ENCODE measurements at regions not wholly inside any gene's neighbourhood (a gene's known extent, or its start where the extent isn't known, plus 50 kb on each side); places are given as distances from the start of the nearest gene placed in this dataset.

DNA sequence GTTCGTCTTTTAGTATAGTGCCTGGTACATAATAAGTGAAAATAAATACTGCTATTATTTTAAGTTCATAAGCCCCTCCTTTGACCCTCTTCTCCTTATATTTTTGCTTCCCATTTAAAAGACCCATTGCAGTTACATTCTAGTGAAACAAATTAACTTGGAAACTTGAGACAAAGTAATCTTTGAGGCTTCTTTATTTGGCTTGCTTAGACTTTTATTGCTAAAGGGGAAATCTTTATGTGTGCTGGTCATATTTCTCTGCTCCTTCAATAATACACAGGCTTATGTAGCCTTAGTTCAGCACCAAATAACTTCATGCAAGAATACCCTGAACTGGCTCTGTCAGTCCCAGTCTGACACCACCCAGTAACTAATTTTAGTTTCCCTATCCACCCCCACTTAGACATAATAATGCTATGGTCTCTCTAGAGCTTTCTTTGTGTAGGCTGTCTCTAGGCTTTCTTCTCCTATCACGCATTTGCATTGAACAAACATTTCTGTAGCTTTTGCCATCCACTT is 257.8 kb downstream of the OMA1 start:
- intact Hi-C loops (cut with micrococcal nuclease; ENCODE audit: unreplicated experiment), result no loop called here
- DNase-seq (ENCODE audit: low read depth, low spot score), result no peak

DNA sequence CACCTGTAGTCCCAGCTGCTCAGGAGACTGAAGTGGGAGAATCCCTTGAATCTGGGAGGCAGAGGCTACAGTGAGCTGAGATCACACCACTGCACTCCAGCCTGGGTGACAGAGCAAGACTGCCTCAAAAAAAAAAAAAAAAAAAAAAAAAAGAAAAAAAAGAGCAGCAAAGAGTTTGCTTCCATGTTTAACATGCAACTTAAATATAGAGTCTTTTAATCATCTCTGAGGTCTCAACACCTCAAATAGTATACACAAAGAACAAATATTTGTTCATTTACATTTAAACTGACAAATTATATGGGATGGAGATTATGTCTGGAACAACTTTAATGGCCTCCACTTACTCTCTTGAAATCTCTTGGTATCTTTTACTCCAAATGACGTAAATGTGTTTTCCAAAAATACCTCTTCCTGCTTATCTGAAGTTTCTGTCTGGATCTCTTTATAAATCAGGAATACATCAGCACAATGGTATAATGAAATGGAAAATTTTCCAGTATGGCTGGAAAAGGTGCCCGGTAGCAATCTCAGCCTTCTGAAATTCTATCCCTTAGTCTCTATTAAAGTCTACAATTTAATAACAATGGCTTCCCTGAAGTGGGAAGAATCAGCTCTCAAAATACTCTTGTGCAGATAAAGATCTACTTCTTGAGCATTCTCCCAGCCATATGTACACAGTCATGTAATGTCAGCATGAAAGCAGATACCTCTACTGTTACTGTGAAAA is 258.5 kb downstream of the OMA1 start:
- no TSS peak for BruUV-seq (replicated peaks)
- Histone ChIP-seq H2AFZ (ENCODE audit: control insufficient read depth, low read depth, low read length) (no peak overlapping the region), H3K4me1 (ENCODE audit: control insufficient read depth, insufficient read depth, low read length) (no peaks in the 10 kb centered on the region), H3K27me3 (replicated peaks in 1 of 2; ENCODE audit: control insufficient read depth in 2 of 2, insufficient read depth in 2 of 2, low read length in 1 of 2) (no peaks in the 10 kb centered on the region), H3K4me3 (no peak overlapping the region), H3K27ac (ENCODE audit: control insufficient read depth, insufficient read depth) (no peak overlapping the region), H3K36me3 (ENCODE audit: control insufficient read depth in 2 of 2, insufficient read depth in 2 of 2, low read length in 1 of 2) (no peaks in the 10 kb centered on the region), H3K4me2 (ENCODE audit: control insufficient read depth, insufficient read depth) (no peak overlapping the region), H3K9ac (ENCODE audit: control insufficient read depth, insufficient read depth, low read length) (no peak overlapping the region), H3K79me2 (ENCODE audit: control insufficient read depth, insufficient read depth, low read length) (no peaks in the 10 kb centered on the region), H4K20me1 (ENCODE audit: control insufficient read depth, insufficient read depth) (no peaks in the 10 kb centered on the region), H3K9me3 (replicated peaks; ENCODE audit: control insufficient read depth, insufficient read depth, low read length) (no peaks in the 10 kb centered on the region)
- 48% methylated on average over 2 of the region's 2 CpGs for WGBS (ENCODE audit: insufficient coverage, insufficient replicate concordance, low lambda C conversion rate, missing lambda C conversion rate)
- in situ Hi-C loops (cut with MboI) (no loop called here), intact Hi-C loops (cut with micrococcal nuclease; ENCODE audit: unreplicated experiment) (no loop called here)
- ChIA-PET SMC1A (ENCODE audit: uncharacterized antibody, unreplicated experiment) (no interaction called here), CTCF (no interaction called here), POLR2A (no interaction called here), RAD21 (ENCODE audit: unreplicated experiment) (no interaction called here)
- FAIRE-seq (no peak), DNase-seq (ENCODE audit: low read depth, low spot score) (no peak), ATAC-seq (no peak)
- no peak for TF ChIP-seq SRF (IDR thresholded peaks at IDR 0.05; ENCODE audit: low read depth in 2 of 2, low read length in 2 of 2)
- no peak for TF ChIP-seq SIX5 (IDR thresholded peaks at IDR 0.05; ENCODE audit: low read depth, low read length, severe bottlenecking)
- TF ChIP-seq, protein P1, sequence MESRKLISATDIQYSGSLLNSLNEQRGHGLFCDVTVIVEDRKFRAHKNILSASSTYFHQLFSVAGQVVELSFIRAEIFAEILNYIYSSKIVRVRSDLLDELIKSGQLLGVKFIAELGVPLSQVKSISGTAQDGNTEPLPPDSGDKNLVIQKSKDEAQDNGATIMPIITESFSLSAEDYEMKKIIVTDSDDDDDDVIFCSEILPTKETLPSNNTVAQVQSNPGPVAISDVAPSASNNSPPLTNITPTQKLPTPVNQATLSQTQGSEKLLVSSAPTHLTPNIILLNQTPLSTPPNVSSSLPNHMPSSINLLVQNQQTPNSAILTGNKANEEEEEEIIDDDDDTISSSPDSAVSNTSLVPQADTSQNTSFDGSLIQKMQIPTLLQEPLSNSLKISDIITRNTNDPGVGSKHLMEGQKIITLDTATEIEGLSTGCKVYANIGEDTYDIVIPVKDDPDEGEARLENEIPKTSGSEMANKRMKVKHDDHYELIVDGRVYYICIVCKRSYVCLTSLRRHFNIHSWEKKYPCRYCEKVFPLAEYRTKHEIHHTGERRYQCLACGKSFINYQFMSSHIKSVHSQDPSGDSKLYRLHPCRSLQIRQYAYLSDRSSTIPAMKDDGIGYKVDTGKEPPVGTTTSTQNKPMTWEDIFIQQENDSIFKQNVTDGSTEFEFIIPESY (IDR thresholded peaks at IDR 0.05), result no peak
- no peak for TF ChIP-seq EZH2 (IDR thresholded peaks at IDR 0.05; ENCODE audit: borderline replicate concordance, control insufficient read depth, low read depth, low read length)
- TF ChIP-seq, protein P2, sequence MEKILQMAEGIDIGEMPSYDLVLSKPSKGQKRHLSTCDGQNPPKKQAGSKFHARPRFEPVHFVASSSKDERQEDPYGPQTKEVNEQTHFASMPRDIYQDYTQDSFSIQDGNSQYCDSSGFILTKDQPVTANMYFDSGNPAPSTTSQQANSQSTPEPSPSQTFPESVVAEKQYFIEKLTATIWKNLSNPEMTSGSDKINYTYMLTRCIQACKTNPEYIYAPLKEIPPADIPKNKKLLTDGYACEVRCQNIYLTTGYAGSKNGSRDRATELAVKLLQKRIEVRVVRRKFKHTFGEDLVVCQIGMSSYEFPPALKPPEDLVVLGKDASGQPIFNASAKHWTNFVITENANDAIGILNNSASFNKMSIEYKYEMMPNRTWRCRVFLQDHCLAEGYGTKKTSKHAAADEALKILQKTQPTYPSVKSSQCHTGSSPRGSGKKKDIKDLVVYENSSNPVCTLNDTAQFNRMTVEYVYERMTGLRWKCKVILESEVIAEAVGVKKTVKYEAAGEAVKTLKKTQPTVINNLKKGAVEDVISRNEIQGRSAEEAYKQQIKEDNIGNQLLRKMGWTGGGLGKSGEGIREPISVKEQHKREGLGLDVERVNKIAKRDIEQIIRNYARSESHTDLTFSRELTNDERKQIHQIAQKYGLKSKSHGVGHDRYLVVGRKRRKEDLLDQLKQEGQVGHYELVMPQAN (conservative IDR thresholded peaks at IDR 0.05), result no peak
- no peak for TF ChIP-seq RFX5 (IDR thresholded peaks at IDR 0.05; ENCODE audit: low read depth, low read length)
- no peak for TF ChIP-seq MYC (IDR thresholded peaks at IDR 0.05; ENCODE audit: insufficient read depth, insufficient read length, insufficient replicate concordance, low read length, severe bottlenecking)
- no peak for TF ChIP-seq RAD51 (IDR thresholded peaks at IDR 0.05)
- no peak for TF ChIP-seq SMARCA5 (IDR thresholded peaks at IDR 0.05)

More for the DNA sequence above, 257.8 kb downstream of the OMA1 start:
- no peak overlapping the region for H2AFZ ChIP-seq (ENCODE audit: control insufficient read depth, low read depth, low read length)
- ChIA-PET POLR2A (no interaction called here), RAD21 (ENCODE audit: unreplicated experiment) (no interaction called here), SMC1A (ENCODE audit: uncharacterized antibody, unreplicated experiment) (interaction anchor here (1.2 kb wide), 1 partner anchor 13 kb away, joined by 3 read pairs; no protein-coding TSS in a partner anchor), CTCF (no interaction called here)
- no peaks in the 10 kb centered on the region for H3K9me3 ChIP-seq (replicated peaks; ENCODE audit: control insufficient read depth, insufficient read depth, low read length)
- no peak for ATAC-seq
- no peak for FAIRE-seq
- WGBS (ENCODE audit: insufficient coverage, insufficient replicate concordance, low lambda C conversion rate, missing lambda C conversion rate), result 0% methylated on average over 2 of the region's 2 CpGs
- H3K4me2 ChIP-seq (ENCODE audit: control insufficient read depth, insufficient read depth), result no peak overlapping the region
- BruUV-seq (replicated peaks), result no TSS peak
- TF ChIP-seq RCOR1 (conservative IDR thresholded peaks at IDR 0.05; ENCODE audit: low read depth, low read length), result no peak
- no peak overlapping the region for H3K27ac ChIP-seq (ENCODE audit: control insufficient read depth, insufficient read depth)
- no peaks in the 10 kb centered on the region for H3K79me2 ChIP-seq (ENCODE audit: control insufficient read depth, insufficient read depth, low read length)
- H3K36me3 ChIP-seq (ENCODE audit: control insufficient read depth in 2 of 2, insufficient read depth in 2 of 2, low read length in 1 of 2), result no peaks in the 10 kb centered on the region
- in situ Hi-C loops (cut with MboI), result no loop called here
- H3K4me1 ChIP-seq (ENCODE audit: control insufficient read depth, insufficient read depth, low read length), result no peaks in the 10 kb centered on the region
- H3K4me3 ChIP-seq, result no peak overlapping the region
- H3K27me3 ChIP-seq (replicated peaks in 1 of 2; ENCODE audit: control insufficient read depth in 2 of 2, insufficient read depth in 2 of 2, low read length in 1 of 2), result no peaks in the 10 kb centered on the region
- H3K9ac ChIP-seq (ENCODE audit: control insufficient read depth, insufficient read depth, low read length), result no peak overlapping the region
- H4K20me1 ChIP-seq (ENCODE audit: control insufficient read depth, insufficient read depth), result no peaks in the 10 kb centered on the region

Measured in GM12878 (cell line).